ENCODE measurements at regions not wholly inside any gene's neighbourhood (a gene's known extent, or its start where the extent isn't known, plus 50 kb on each side); places are given as distances from the start of the nearest gene placed in this dataset.

DNA sequence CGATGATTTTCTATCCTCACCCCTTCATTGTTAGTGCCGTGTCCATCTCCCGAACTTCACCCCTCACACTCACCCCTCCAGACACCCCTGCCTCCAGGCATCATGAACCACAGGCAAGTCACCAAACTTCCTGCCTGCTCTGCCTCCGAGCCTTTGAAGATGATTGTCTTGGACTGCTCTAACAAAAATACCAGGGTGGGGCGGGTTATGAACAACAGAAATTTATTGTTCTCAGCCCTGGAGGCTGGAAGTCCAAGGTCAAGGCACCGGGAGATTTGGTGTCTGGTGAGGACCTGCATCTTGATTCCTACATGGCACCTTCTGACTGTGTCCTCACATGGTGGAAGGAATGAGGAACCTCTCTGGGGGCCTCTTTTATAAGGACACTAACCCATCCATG lies 1508.3 kb downstream of the TBC1D22A start:
- TF ChIP-seq, protein P1, sequence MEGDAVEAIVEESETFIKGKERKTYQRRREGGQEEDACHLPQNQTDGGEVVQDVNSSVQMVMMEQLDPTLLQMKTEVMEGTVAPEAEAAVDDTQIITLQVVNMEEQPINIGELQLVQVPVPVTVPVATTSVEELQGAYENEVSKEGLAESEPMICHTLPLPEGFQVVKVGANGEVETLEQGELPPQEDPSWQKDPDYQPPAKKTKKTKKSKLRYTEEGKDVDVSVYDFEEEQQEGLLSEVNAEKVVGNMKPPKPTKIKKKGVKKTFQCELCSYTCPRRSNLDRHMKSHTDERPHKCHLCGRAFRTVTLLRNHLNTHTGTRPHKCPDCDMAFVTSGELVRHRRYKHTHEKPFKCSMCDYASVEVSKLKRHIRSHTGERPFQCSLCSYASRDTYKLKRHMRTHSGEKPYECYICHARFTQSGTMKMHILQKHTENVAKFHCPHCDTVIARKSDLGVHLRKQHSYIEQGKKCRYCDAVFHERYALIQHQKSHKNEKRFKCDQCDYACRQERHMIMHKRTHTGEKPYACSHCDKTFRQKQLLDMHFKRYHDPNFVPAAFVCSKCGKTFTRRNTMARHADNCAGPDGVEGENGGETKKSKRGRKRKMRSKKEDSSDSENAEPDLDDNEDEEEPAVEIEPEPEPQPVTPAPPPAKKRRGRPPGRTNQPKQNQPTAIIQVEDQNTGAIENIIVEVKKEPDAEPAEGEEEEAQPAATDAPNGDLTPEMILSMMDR (IDR thresholded peaks at IDR 0.05; ENCODE audit: borderline replicate concordance, insufficient read depth, low read depth, low read length), result no peak
- no peak overlapping the region for H3K4me3 ChIP-seq (ENCODE audit: low read depth, low read length)

DNA sequence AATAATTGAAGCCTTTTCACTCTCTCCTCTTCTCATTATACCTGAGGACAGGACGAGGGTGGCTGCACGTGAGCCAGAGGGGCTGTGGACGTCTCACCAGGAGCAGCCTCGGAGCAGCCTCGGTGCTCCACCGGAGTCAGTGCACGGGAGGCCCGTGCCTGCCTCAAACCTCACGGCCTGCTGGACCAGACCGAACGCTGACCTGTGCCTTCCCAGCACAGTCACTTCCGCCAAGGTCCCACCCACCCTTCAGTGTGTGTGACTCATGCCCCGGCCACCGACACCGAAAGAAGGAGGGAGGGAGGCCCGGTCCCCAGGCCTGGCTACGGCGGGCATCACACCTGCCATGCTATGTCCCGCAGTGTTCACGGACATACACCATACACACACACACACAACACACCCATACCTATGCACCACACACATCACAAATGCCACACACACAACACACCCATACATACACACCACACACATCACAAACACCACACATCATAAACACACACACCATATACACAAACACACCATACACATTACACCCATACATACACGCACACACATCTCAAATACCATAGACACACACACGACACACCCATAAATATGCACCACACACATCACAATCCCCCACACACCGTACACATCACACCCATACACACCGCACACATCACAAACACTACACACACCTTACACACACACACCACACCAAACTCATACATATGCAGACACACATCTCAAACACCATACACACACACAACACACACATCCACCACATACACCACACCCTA lies 1506.5 kb downstream of the TBC1D22A start:
- H3K4me3 ChIP-seq (ENCODE audit: low read depth, low read length), result no peak overlapping the region
- TF ChIP-seq, protein P1 (IDR thresholded peaks at IDR 0.05; ENCODE audit: borderline replicate concordance, insufficient read depth, low read depth, low read length), result no peak

GRCh38 chr22:48268293-48268692 lies 1505.8 kb downstream of the TBC1D22A start:
- TF ChIP-seq, protein P1 (IDR thresholded peaks at IDR 0.05; ENCODE audit: borderline replicate concordance, insufficient read depth, low read depth, low read length), result no peak
- no peak overlapping the region for H3K4me3 ChIP-seq (ENCODE audit: low read depth, low read length)

GRCh38 chr22:48267681-48268080 lies 1505.2 kb downstream of the TBC1D22A start:
- TF ChIP-seq, protein P1 (IDR thresholded peaks at IDR 0.05; ENCODE audit: borderline replicate concordance, insufficient read depth, low read depth, low read length), result no peak
- no peak overlapping the region for H3K4me3 ChIP-seq (ENCODE audit: low read depth, low read length)

DNA sequence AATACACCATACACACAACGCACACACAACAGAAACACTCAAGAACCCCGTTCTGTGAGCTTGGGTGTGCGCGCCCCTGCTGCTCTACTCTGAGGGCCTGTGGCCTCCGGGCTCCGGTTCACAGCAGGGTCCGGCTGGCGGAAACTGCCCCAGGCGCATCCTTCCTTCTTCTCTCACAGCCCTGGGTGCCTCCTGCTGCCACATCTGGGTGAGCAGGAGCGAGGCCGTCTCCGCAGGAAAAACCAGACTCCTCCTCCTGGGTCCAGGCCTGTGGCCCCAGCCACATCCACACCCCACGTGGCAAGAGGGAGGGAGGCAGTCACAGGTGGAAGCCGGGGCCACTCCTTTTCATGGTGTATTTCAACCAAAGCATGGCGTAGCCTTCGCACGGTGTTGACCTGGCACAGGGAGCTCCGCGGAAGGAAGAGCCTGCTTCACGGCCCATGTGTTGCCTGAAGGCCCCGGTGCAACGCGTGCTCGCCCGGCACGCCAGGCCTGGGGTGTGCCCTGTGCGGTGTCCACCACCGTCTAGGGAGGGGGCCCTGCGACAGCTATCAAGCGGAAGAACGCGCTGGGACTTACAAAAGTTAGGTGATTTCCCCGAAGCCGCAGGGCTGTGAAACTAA lies 1502.7 kb downstream of the TBC1D22A start:
- TF ChIP-seq, protein P1 (IDR thresholded peaks at IDR 0.05; ENCODE audit: borderline replicate concordance, insufficient read depth, low read depth, low read length), result no peak
- no peak overlapping the region for H3K4me3 ChIP-seq (ENCODE audit: low read depth, low read length)

GRCh38 chr22:48264586-48264985 lies 1502.1 kb downstream of the TBC1D22A start:
- TF ChIP-seq, protein P1 (IDR thresholded peaks at IDR 0.05; ENCODE audit: borderline replicate concordance, insufficient read depth, low read depth, low read length), result no peak
- H3K4me3 ChIP-seq (ENCODE audit: low read depth, low read length), result no peak overlapping the region
